ENCODE measurements at regions not wholly inside any gene's neighbourhood (a gene's known extent, or its start where the extent isn't known, plus 50 kb on each side); places are given as distances from the start of the nearest gene placed in this dataset.

DNA sequence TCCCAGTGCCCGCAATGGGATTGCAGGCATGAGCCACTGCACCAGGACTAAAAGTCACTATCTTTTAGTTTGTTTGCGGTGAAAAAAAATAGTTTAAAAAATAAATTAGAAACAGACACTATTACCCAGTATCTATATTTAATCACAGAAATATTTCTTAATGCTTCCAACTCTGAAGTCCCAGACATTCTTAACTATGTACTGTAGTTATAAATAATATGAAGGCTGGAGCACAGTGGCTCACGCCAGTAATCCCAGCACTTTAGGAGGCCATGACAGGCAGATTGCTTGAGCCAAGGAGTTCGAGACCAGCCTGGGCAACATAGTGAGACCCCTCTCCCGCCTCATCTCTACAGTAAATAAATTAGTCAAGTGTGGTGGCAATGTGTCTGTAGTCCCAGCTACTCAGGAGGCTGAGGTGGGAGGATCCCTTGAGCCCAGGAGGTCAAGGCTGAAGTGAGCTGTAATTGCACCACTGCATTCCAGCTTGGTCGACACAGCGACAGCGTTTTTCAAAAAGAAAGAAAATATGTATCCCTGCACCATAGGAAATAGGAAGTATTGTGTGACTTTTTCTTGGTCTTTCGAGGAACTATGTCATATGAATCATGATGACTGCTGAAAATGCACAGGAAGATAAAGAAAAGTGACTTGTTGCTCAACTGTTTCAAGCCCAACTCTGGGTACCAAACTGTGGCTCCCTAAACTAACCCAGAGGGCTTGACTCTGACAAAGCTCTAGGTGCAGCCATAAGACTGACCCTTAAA lies 74.9 kb upstream of the STEAP1B start:
- no peaks in the 10 kb centered on the region for H3K9me2 ChIP-seq (ENCODE audit: insufficient read depth)
- no peak overlapping the region for H3K4me2 ChIP-seq
- TF ChIP-seq CTCF (conservative IDR thresholded peaks at IDR 0.05) (no peak), EZH2 (IDR thresholded peaks at IDR 0.05; ENCODE audit: low read depth) (no peak)
- no peak overlapping the region for H3K4me3 ChIP-seq
- H3K27ac ChIP-seq = no peak overlapping the region
- H3F3A ChIP-seq (ENCODE audit: insufficient read depth, low read depth) = peaks cover 73% of the 10 kb centered on the region
- H3K4me1 ChIP-seq (replicated peaks; ENCODE audit: insufficient read depth) = peaks cover 92% of the 10 kb centered on the region
- no TSS peak for BruUV-seq (replicated peaks)
- peak in 1 of 2 experiments; percentile 62 for DNase-seq
- no peak overlapping the region for H2AFZ ChIP-seq
- no peaks in the 10 kb centered on the region for H3K36me3 ChIP-seq (ENCODE audit: low read depth)
- H4K20me1 ChIP-seq (ENCODE audit: insufficient read depth) = no peaks in the 10 kb centered on the region
- intact Hi-C loops (cut with micrococcal nuclease; ENCODE audit: unreplicated experiment) = loop anchor here (10.0 kb wide), 1 partner anchor 1150 kb away; the partner anchor contains the start of gene SP4
- no peaks in the 10 kb centered on the region for H3K79me2 ChIP-seq (ENCODE audit: low read depth)
- POLR2A ChIA-PET (ENCODE audit: unreplicated experiment) = interaction anchor here (0.5 to 0.6 kb wide), 2 partner anchors 152 to 153 kb away, joined by 4 to 6 read pairs; partner anchors contain the start of gene IL6
- no peaks in the 10 kb centered on the region for H3K27me3 ChIP-seq (ENCODE audit: insufficient read depth, low read depth)
- H3K9me3 ChIP-seq (ENCODE audit: insufficient read depth, low read depth) = 0 out of 2 replicates have a peak, but pooled peaks cover 5% of the 10 kb centered on the region
- CTCF ChIA-PET = interaction anchor here (0.5 kb wide), 1 partner anchor 13 kb away, joined by 10 read pairs; no protein-coding TSS in a partner anchor

DNA sequence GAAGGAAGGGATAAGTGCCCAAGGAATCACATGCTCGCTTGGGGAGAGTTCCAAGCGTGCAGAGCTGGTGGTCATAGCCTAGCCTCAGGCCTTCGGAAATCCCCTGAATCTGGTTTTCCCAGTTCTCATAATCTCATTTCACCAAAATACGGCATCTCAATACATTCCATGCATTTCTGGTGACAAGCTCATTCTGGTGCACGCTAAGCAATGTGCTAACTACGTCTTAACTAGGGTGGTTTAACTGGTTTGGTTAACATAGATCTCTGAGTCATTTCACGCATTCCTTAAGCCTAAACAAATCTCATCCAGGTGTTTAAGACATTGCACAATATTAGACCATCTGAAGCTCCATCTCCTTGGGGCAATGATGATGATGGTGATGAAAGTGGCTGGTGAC lies 72.9 kb upstream of the STEAP1B start:
- intact Hi-C loops (cut with micrococcal nuclease; ENCODE audit: unreplicated experiment) = loop anchor here (1.0 to 10.0 kb wide), 6 partner anchors 9 to 1148 kb away; partner anchors contain the start of gene SP4
- TF ChIP-seq EZH2 (IDR thresholded peaks at IDR 0.05; ENCODE audit: low read depth) = no peak

DNA sequence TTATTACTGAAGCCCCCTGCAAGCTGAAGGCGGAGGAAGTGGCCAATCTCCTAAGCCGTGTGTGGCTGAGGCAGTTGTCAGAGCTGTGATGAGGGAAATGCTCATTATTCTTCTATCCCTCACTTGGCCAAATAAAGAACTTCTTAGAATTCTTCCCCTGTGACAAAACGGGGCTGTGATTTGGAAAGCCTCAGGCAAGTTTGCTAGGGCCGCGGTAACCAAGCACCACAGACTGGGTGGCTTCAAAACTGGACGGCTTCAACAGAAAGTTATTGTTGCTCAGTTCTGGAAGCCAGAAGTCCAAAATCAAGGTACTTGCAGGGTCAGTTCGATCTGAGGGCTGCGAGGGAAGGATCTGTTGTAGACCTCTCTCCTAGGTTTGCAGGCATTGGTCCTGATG lies 72.3 kb upstream of the STEAP1B start:
- H3K27ac ChIP-seq = peak overlapping the region; percentile 92
- CTCF ChIA-PET = interaction anchor here (0.7 to 2.0 kb wide), 6 partner anchors 9 to 613 kb away, joined by 3 to 14 read pairs (median 6); partner anchors contain the start of gene IL6

More for the DNA sequence above, 72.9 kb upstream of the STEAP1B start:
- POLR2A ChIA-PET (ENCODE audit: unreplicated experiment) = interaction anchor here (0.5 to 0.7 kb wide), 8 partner anchors 12 to 958 kb away, joined by 3 to 13 read pairs (median 3); partner anchors contain the start of gene IL6
- H3K4me2 ChIP-seq = peak overlapping the region; percentile 57
- H2AFZ ChIP-seq = no peak overlapping the region
- H4K20me1 ChIP-seq (ENCODE audit: insufficient read depth) = no peaks in the 10 kb centered on the region
- H3K36me3 ChIP-seq (ENCODE audit: low read depth) = no peaks in the 10 kb centered on the region
- no peaks in the 10 kb centered on the region for H3K9me2 ChIP-seq (ENCODE audit: insufficient read depth)
- H3K9me3 ChIP-seq (ENCODE audit: insufficient read depth, low read depth) = no peaks in the 10 kb centered on the region
- H3F3A ChIP-seq (ENCODE audit: insufficient read depth, low read depth) = peaks cover 56% of the 10 kb centered on the region
- H3K79me2 ChIP-seq (ENCODE audit: low read depth) = no peaks in the 10 kb centered on the region
- CTCF ChIA-PET = interaction anchor here (0.7 to 2.0 kb wide), 6 partner anchors 10 to 612 kb away, joined by 3 to 14 read pairs (median 6); partner anchors contain the start of gene IL6
- BruUV-seq (replicated peaks) = no TSS peak
- H3K4me3 ChIP-seq = no peak overlapping the region
- H3K27ac ChIP-seq = peak overlapping the region; percentile 92
- no peaks in the 10 kb centered on the region for H3K27me3 ChIP-seq (ENCODE audit: insufficient read depth, low read depth)
- H3K4me1 ChIP-seq (replicated peaks; ENCODE audit: insufficient read depth) = peaks cover 73% of the 10 kb centered on the region
- peak; percentile 89 to 100 for DNase-seq

More for the DNA sequence above, 72.3 kb upstream of the STEAP1B start:
- Histone ChIP-seq H2AFZ (no peak overlapping the region), H4K20me1 (ENCODE audit: insufficient read depth) (no peaks in the 10 kb centered on the region), H3K4me2 (peak overlapping the region; percentile 57), H3F3A (ENCODE audit: insufficient read depth, low read depth) (peaks cover 50% of the 10 kb centered on the region), H3K27me3 (ENCODE audit: insufficient read depth, low read depth) (no peaks in the 10 kb centered on the region), H3K79me2 (ENCODE audit: low read depth) (no peaks in the 10 kb centered on the region), H3K4me3 (peak overlapping the region; percentile 5; the same call in 1 of the 2 replicates), H3K9me3 (ENCODE audit: insufficient read depth, low read depth) (no peaks in the 10 kb centered on the region), H3K9me2 (ENCODE audit: insufficient read depth) (no peaks in the 10 kb centered on the region), H3K36me3 (ENCODE audit: low read depth) (no peaks in the 10 kb centered on the region), H3K4me1 (replicated peaks; ENCODE audit: insufficient read depth) (peaks cover 67% of the 10 kb centered on the region)
- POLR2A ChIA-PET (ENCODE audit: unreplicated experiment) = interaction anchor here (0.6 to 0.7 kb wide), 3 partner anchors 16 to 514 kb away, joined by 3 to 13 read pairs (median 3); no protein-coding TSS in a partner anchor
- intact Hi-C loops (cut with micrococcal nuclease; ENCODE audit: unreplicated experiment) = loop anchor here (1.0 to 10.0 kb wide), 4 partner anchors 8 to 1147 kb away; partner anchors contain the start of gene SP4
- peak; percentile 70 to 92 for DNase-seq
- TF ChIP-seq CTCF (conservative IDR thresholded peaks at IDR 0.05) (0 out of 2 replicates have a peak, but pooled peaks have one; percentile 10), EZH2 (IDR thresholded peaks at IDR 0.05; ENCODE audit: low read depth) (no peak)
- BruUV-seq (replicated peaks) = TSS peak; percentile 89
